Nephron progenitor cell (in vitro differentiated cells): ENCODE measurements at regions not wholly inside any gene's neighbourhood (a gene's known extent, or its start where the extent isn't known, plus 50 kb on each side); places are given as distances from the start of the nearest gene placed in this dataset.

Experiments
- DNase-seq: peaks from one replicate; pipeline ENCODE4 v3.0.0; 2021
- H3K27ac Mint-ChIP-seq: 2 replicates; pipeline ENCODE4 v1.8.0; 2021; ENCODE audit warnings: mild to moderate bottlenecking, moderate library complexity, mixed read lengths
- H3K27me3 Mint-ChIP-seq: 2 replicates; pipeline ENCODE4 v1.8.0; 2021; ENCODE audit warnings: mild to moderate bottlenecking, low read depth, mixed read lengths; ENCODE audit not compliant: poor library complexity
- H3K36me3 Mint-ChIP-seq: 2 replicates; pipeline ENCODE4 v1.8.0; 2021; ENCODE audit warnings: low read depth, mixed read lengths
- H3K4me1 Mint-ChIP-seq: 2 replicates; pipeline ENCODE4 v1.8.0; 2021; ENCODE audit warnings: mixed read lengths
- H3K4me3 Mint-ChIP-seq: 2 replicates; pipeline ENCODE4 v1.8.0; 2021; ENCODE audit warnings: mild to moderate bottlenecking, moderate library complexity, mixed read lengths
- H3K9me3 Mint-ChIP-seq: 2 replicates; pipeline ENCODE4 v1.8.0; 2021; ENCODE audit warnings: mild to moderate bottlenecking, moderate library complexity, mixed read lengths
- TF ChIP-seq, protein P1 (sequence below): fragments of 200-600 bp; sonication (generic); IDR thresholded peaks from 2 replicates; pipeline ENCODE4 v1.5.0; 2021; ENCODE audit warnings: antibody characterized with exemption

DNA sequence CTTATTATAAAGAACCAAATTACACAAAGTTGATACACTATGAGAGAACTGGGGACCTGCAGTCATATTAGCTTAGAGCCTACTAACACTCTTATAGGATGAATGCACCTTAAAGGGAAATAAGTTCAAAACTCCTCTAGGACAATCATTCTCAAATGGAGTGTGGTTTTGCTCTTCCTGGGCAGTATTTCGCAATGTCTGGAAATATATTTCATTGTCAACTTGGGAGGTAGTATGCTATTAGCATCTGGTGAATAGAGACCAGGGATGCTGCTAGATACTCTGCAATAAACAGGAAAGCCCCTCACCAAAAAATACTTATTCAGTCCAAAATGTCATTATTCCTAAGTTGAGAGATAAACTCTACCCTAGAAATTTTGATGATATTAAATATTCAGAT is 451.4 kb upstream of the ARPP21 start:
- TF ChIP-seq, protein P1, sequence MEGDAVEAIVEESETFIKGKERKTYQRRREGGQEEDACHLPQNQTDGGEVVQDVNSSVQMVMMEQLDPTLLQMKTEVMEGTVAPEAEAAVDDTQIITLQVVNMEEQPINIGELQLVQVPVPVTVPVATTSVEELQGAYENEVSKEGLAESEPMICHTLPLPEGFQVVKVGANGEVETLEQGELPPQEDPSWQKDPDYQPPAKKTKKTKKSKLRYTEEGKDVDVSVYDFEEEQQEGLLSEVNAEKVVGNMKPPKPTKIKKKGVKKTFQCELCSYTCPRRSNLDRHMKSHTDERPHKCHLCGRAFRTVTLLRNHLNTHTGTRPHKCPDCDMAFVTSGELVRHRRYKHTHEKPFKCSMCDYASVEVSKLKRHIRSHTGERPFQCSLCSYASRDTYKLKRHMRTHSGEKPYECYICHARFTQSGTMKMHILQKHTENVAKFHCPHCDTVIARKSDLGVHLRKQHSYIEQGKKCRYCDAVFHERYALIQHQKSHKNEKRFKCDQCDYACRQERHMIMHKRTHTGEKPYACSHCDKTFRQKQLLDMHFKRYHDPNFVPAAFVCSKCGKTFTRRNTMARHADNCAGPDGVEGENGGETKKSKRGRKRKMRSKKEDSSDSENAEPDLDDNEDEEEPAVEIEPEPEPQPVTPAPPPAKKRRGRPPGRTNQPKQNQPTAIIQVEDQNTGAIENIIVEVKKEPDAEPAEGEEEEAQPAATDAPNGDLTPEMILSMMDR = no peak
- no peaks in the 10 kb centered on the region for H3K36me3 Mint-ChIP-seq
- no peak overlapping the region for H3K27ac Mint-ChIP-seq
- H3K4me3 Mint-ChIP-seq = no peak overlapping the region
- H3K9me3 Mint-ChIP-seq = peaks cover 3% of the 10 kb centered on the region
- no peaks in the 10 kb centered on the region for H3K27me3 Mint-ChIP-seq
- no peaks in the 10 kb centered on the region for H3K4me1 Mint-ChIP-seq
- no peak for DNase-seq

DNA sequence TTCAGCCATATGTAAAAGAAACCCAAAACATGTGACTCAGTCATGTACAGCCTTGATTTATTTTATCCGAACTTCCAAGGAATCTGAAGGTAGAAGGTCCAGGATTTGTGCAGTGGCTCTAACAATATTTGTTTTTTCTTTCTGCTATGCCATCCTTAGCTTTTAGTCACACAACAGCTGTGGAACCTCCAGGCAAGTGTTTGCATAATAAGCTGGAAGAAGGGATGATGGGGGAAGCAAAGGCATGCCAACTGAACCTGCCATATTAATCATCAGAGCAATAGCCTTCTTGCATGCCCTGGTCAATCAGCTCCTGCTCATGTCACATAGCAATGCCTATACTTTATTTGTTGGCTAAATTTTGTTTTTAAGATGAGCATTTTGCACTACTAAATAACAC is 444.7 kb upstream of the ARPP21 start:
- DNase-seq = no peak
- H3K4me3 Mint-ChIP-seq = no peak overlapping the region
- no peaks in the 10 kb centered on the region for H3K9me3 Mint-ChIP-seq
- H3K27me3 Mint-ChIP-seq = no peaks in the 10 kb centered on the region
- TF ChIP-seq, protein P1 = no peak
- no peaks in the 10 kb centered on the region for H3K36me3 Mint-ChIP-seq
- no peaks in the 10 kb centered on the region for H3K4me1 Mint-ChIP-seq
- H3K27ac Mint-ChIP-seq = no peak overlapping the region

DNA sequence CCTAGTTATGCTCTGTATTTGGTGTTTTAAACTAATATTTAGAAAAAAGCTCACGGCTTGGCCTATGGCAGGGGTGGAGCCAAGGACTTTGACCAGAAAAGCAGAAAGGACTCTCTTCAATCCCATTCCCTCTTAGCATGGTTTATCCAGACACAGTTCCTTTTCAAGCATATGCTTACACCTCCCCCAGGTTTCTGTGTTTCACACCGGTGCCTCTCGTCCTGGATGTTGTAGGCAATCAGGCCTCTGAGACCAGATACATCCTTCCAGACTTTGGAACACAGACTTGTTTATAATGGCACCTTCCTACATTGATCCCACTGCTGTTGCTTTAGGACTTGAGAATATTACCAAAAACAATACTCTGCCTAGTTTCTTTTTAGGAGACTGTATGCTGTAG is 440.5 kb upstream of the ARPP21 start:
- H3K27me3 Mint-ChIP-seq = no peaks in the 10 kb centered on the region
- DNase-seq = no peak
- H3K9me3 Mint-ChIP-seq = no peaks in the 10 kb centered on the region
- no peaks in the 10 kb centered on the region for H3K4me1 Mint-ChIP-seq
- no peak overlapping the region for H3K27ac Mint-ChIP-seq
- TF ChIP-seq, protein P1 = no peak
- no peak overlapping the region for H3K4me3 Mint-ChIP-seq
- H3K36me3 Mint-ChIP-seq = no peaks in the 10 kb centered on the region

DNA sequence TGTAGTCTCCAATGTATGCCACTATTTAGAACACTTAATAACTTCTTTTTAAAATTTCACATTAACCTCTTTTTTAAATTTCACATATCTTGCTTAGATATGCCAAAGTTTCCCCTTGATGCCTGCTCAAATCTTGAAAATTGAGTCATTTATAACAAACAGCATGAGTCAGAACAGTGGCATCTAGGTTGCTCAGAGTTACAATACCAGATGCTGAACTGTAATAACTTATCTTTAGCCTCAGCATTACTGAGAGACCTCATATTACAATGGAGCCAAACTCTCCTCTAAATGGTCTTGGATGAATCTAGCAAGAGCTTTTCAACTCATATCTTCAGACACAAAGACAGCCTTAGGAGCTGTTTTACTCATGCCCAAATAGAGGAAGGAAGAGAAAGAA is 439.3 kb upstream of the ARPP21 start:
- no peaks in the 10 kb centered on the region for H3K4me1 Mint-ChIP-seq
- no peaks in the 10 kb centered on the region for H3K36me3 Mint-ChIP-seq
- no peak for DNase-seq
- H3K27me3 Mint-ChIP-seq = no peaks in the 10 kb centered on the region
- TF ChIP-seq, protein P1 = no peak
- H3K9me3 Mint-ChIP-seq = no peaks in the 10 kb centered on the region
- no peak overlapping the region for H3K27ac Mint-ChIP-seq
- H3K4me3 Mint-ChIP-seq = no peak overlapping the region

DNA sequence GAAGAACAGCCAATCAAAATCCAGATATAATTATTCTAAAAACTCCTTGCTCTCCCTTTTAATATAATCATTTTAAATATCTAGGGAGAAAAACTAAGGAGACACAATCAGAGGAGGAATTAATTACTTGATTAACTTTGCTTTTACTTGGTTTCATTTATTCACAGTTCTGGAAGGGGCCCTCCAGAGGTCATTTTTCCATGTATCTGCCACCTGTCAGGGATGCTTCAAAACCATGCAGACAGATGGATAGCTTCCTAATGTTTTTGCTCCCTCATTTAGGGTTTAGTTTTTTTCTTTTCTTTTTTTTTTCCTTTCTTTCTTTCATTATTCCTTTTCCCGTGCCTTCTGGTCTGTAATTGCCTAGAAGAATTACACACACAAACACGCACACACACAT is 438.1 kb upstream of the ARPP21 start:
- no peak overlapping the region for H3K4me3 Mint-ChIP-seq
- no peaks in the 10 kb centered on the region for H3K27me3 Mint-ChIP-seq
- TF ChIP-seq, protein P1 = no peak
- H3K4me1 Mint-ChIP-seq = no peaks in the 10 kb centered on the region
- no peak overlapping the region for H3K27ac Mint-ChIP-seq
- no peak for DNase-seq
- H3K9me3 Mint-ChIP-seq = no peaks in the 10 kb centered on the region
- no peaks in the 10 kb centered on the region for H3K36me3 Mint-ChIP-seq

DNA sequence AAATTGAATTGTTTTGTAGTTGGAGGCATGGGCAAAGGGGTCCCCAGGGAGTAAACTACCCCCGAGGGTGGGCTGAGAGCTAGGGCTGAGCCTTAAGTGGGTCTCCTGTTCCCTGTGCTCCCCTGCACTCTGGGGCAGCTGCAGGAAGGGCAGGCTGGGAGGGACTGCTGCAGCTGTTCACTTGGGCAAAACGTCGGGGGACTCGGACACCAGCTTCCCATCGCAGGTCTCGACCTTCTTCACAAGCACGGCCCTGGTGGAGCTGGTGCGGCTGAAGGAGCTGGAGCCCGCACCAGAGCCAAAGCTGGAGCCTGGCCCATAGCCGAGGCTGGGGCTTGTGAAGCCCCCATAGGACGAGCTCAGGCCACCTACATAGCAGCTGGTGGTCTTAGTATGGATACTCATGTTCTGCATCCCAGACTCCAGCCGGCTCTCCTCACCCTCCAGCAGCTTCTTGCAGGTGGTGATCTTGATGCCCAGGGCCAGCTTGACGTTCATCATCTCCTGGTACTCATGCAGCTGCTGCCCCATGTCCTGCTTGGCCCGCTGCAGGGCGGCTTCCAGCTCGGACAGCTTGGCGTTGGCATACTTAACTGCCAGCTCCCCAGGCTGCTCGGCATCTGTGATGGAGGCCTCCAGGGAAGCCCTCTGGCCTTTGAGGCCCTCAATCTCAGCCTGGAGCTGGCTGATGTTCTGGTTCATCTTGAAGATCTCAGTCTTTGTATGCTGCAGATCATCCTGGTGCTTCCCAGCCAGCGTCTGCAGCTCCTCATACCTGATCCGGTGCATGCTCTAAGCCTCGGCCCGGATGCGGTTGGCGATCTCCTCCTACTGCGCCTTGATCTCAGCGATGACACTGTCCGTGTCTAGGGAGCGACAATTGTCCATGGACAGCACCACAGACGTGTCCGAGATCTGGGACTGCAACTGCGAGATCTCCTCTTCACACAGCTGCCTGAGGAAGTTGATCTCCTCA is 423.5 kb upstream of the ARPP21 start:
- Mint-ChIP-seq H3K27me3 (no peaks in the 10 kb centered on the region), H3K9me3 (peaks cover 16% of the 10 kb centered on the region), H3K4me3 (no peak overlapping the region), H3K36me3 (no peaks in the 10 kb centered on the region), H3K4me1 (peaks cover 8% of the 10 kb centered on the region), H3K27ac (no peak overlapping the region)
- DNase-seq = no peak
- TF ChIP-seq, protein P1 = no peak
